Adrenal gland (tissue), 5 donors: ENCODE measurements at regions not wholly inside any gene's neighbourhood (a gene's known extent, or its start where the extent isn't known, plus 50 kb on each side); places are given as distances from the start of the nearest gene placed in this dataset.

Experiments
- POLR2A ChIP-seq, 2 donors: fragments of 450-650 bp; IDR thresholded peaks; one replicate each; pipeline ENCODE4 v1.6.1; 2017; ENCODE audit warnings: antibody characterized with exemption in 2 of 2, mild to moderate bottlenecking in 2 of 2, moderate library complexity in 1 of 2
- TF ChIP-seq, protein P1 (sequence below), 6 experiments: fragments of 450-650 bp in 4 of 6; fragments of 200-600 bp in 2 of 6; sonication (generic) in 1 of 6; IDR thresholded peaks; 1 replicate in 5 of 6; 2 replicates in 1 of 6; pipeline versions ENCODE4 v1.5.1 to v1.8.0; 2016 to 2021; ENCODE audit warnings: antibody characterized with exemption in 6 of 6, mild to moderate bottlenecking in 2 of 6, moderate library complexity in 1 of 6
- donor health status: DM: no; HTN: no; CAD: no.

DNA sequence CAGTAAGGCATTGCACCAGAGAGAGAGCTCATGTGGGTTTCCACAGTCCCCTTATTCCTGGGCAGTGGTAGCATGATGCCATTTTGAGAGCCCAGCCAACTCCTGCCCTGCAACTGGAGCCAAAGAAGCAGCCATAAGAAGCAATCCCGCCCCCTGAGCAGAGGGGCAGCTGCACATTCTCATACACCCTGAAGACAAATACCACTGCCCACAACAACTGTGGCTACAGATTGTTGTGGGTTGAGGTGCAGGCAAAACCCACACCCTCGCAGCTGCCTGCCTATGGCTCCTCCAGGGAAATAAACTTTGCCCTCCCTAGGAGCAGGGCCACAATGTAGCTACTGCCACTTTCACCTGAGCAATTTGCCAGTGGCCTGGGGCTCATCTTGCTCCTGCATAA, 219.4 kb upstream of the NRXN1 start:
- no peak for TF ChIP-seq POLR2A (IDR thresholded peaks at IDR 0.05)
- TF ChIP-seq, protein P1, sequence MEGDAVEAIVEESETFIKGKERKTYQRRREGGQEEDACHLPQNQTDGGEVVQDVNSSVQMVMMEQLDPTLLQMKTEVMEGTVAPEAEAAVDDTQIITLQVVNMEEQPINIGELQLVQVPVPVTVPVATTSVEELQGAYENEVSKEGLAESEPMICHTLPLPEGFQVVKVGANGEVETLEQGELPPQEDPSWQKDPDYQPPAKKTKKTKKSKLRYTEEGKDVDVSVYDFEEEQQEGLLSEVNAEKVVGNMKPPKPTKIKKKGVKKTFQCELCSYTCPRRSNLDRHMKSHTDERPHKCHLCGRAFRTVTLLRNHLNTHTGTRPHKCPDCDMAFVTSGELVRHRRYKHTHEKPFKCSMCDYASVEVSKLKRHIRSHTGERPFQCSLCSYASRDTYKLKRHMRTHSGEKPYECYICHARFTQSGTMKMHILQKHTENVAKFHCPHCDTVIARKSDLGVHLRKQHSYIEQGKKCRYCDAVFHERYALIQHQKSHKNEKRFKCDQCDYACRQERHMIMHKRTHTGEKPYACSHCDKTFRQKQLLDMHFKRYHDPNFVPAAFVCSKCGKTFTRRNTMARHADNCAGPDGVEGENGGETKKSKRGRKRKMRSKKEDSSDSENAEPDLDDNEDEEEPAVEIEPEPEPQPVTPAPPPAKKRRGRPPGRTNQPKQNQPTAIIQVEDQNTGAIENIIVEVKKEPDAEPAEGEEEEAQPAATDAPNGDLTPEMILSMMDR (IDR thresholded peaks at IDR 0.05), result no peak
